NT2/D1 (cell line): ENCODE measurements at regions not wholly inside any gene's neighbourhood (a gene's known extent, or its start where the extent isn't known, plus 50 kb on each side); places are given as distances from the start of the nearest gene placed in this dataset.

Source experiments
- YY1 ChIP-seq: IDR thresholded peaks from 2 replicates; pipeline ENCODE4 v1.6.1; 2011; ENCODE audit not compliant: insufficient read length, insufficient read depth
- ZNF274 ChIP-seq: IDR thresholded peaks from 2 replicates; pipeline ENCODE4 v1.6.1; 2011; ENCODE audit warnings: mild to moderate bottlenecking, low read depth, low read length

GRCh38 chr11:90344546-90344945 is 121.7 kb upstream of the CHORDC1 start:
- TF ChIP-seq YY1: no peak
- TF ChIP-seq ZNF274: no peak
